HepG2 (cell line): ENCODE measurements at regions not wholly inside any gene's neighbourhood (a gene's known extent, or its start where the extent isn't known, plus 50 kb on each side); places are given as distances from the start of the nearest gene placed in this dataset.
"Not testable (repeated sequence)": the region's sequence is repeated elsewhere in the genome, so short reads cannot be mapped to it uniquely, and the experiment has no call there.

Experiments
- ATAC-seq: fragments of 200-7000 bp; cut with Tn5 transposase; 3 replicates; pipeline ENCODE4 v1.9.1; 2020; ENCODE audit warnings: mild to moderate bottlenecking, moderate library complexity
- BruUV-seq: library from RNA; stranded (reverse); fragments of 400-500 nt; replicated peaks from 2 replicates; lab custom pipeline; 2021; lab: Mats Ljungman, UMichigan
- CTCF ChIA-PET: fragments of 300-600 bp; formaldehyde crosslinking; extraction: SDS; loops from one replicate; lab custom pipeline; 2021; ENCODE audit warnings: low total read pairs, inconsistent platforms, low intra/inter-chr PET ratio; lab: Yijun Ruan, JAX
- POLR2A ChIA-PET: fragments of 350-600 bp; sonication (Branson Sonifier 250); formaldehyde crosslinking; loops from one replicate; lab custom pipeline; 2020; ENCODE audit warnings: antibody characterized with exemption, inconsistent platforms; lab: Yijun Ruan, JAX
- DNase-seq: peaks from one replicate; pipeline ENCODE4 v3.0.0-alpha.2; 2015; ENCODE audit warnings: low spot score
- FAIRE-seq: peaks from 3 replicates; lab custom pipeline; 2011; peaks lifted over from hg19 to GRCh38; lab: Jason Lieb, UNC
- H2AFZ ChIP-seq: one replicate; pipeline ENCODE4 v1.6.1; 2011; ENCODE audit warnings: low read length, inconsistent platforms
- H3K27ac ChIP-seq: fragments of 300-600 bp; 3 replicates; pipeline ENCODE4 v1.8.0; 2011; ENCODE audit warnings: mixed run types, mild to moderate bottlenecking, mixed read lengths, low read length, inconsistent platforms; ENCODE audit not compliant: insufficient read depth; ENCODE audit errors: extremely low read length
- H3K27me3 ChIP-seq, 2 experiments: fragments of 200-600 bp in 1 of 2; 2 replicates in 1 of 2; 3 replicates in 1 of 2; pipeline versions ENCODE4 v1.6.0 to v1.8.0; 2011; ENCODE audit warnings: low read length in 2 of 2, mild to moderate bottlenecking in 2 of 2, moderate library complexity in 2 of 2, inconsistent platforms in 1 of 2; ENCODE audit not compliant: insufficient read depth in 2 of 2, control insufficient read depth in 1 of 2
- H3K36me3 ChIP-seq, 2 experiments: fragments of 200-600 bp in 1 of 2; replicated peaks in 1 of 2; 2 replicates in 1 of 2; 3 replicates in 1 of 2; pipeline versions ENCODE4 v1.5.1 to v1.8.0; 2011; ENCODE audit warnings: low read length in 2 of 2, inconsistent platforms in 1 of 2; ENCODE audit not compliant: insufficient read depth in 2 of 2, control insufficient read depth in 1 of 2
- H3K4me1 ChIP-seq: 2 replicates; pipeline ENCODE4 v1.5.1; 2012; ENCODE audit warnings: low read length, inconsistent platforms; ENCODE audit not compliant: insufficient read depth
- H3K4me2 ChIP-seq: 2 replicates; pipeline ENCODE4 v1.6.0; 2011; ENCODE audit warnings: low read depth, low read length, inconsistent platforms
- H3K4me3 ChIP-seq, 3 experiments: fragments of 200-600 bp in 1 of 3; sonication (generic), shearing (Covaris generic) in 1 of 3; replicated peaks in 1 of 3; 2 replicates each; pipeline ENCODE4 v1.5.1; 2011 to 2016; ENCODE audit warnings: low read length in 3 of 3, inconsistent platforms in 2 of 3, low read depth in 2 of 3, mild to moderate bottlenecking in 2 of 3, control low read depth in 1 of 3, mixed read lengths in 1 of 3; ENCODE audit not compliant: insufficient read depth in 1 of 3
- H3K79me2 ChIP-seq: one replicate; pipeline ENCODE4 v1.6.1; 2011; ENCODE audit warnings: low read length, inconsistent platforms; ENCODE audit not compliant: insufficient read depth
- H3K9ac ChIP-seq: 2 replicates; pipeline ENCODE4 v1.6.0; 2011; ENCODE audit warnings: mild to moderate bottlenecking, low read depth, low read length, inconsistent platforms; ENCODE audit not compliant: insufficient read depth
- H3K9me3 ChIP-seq: 2 replicates; pipeline ENCODE4 v1.5.1; 2012; ENCODE audit warnings: mild to moderate bottlenecking, low read length
- H4K20me1 ChIP-seq: 2 replicates; pipeline ENCODE4 v1.6.0; 2011; ENCODE audit warnings: inconsistent platforms, mild to moderate bottlenecking, low read length, moderate library complexity; ENCODE audit not compliant: insufficient read depth
- WGBS: methylation state at CpG from one replicate; pipeline ENCODE4 v1.1.6; 2017; ENCODE audit warnings: low lambda C conversion rate; 5-methylcytosine and 5-hydroxymethylcytosine counted together
- in situ Hi-C: cut with HindIII; loops from 2 replicates; pipeline ENCODE4 v1.10.0; 2017; ENCODE audit warnings: low pct_unique_long_range_greater_than_20kb; ENCODE audit not compliant: extremely low pct_ligation_motif_present
- intact Hi-C: fragments of 100-400 bp; cut with micrococcal nuclease; formaldehyde crosslinking; loops from one replicate; pipeline ENCODE4 v1.10.0; 2022; ENCODE audit not compliant: unreplicated experiment

- intact Hi-C loops, H3K4me3 ChIP-seq, ATAC-seq, H3K9me3 ChIP-seq, H3K36me3 ChIP-seq, BruUV-seq, H3K27me3 ChIP-seq, H3K4me2 ChIP-seq, H3K9ac ChIP-seq, POLR2A ChIA-PET, DNase-seq, H2AFZ ChIP-seq, H3K79me2 ChIP-seq, CTCF ChIA-PET, H4K20me1 ChIP-seq, FAIRE-seq, H3K27ac ChIP-seq, H3K4me1 ChIP-seq, in situ Hi-C loops: not testable (repeated sequence)
- WGBS, result no CpG with 5 or more reads among the region's 4 CpGs
These were observed 87.7 kb upstream of the POTEM start for GRCh38 chr14:18879547-18879946.

DNA sequence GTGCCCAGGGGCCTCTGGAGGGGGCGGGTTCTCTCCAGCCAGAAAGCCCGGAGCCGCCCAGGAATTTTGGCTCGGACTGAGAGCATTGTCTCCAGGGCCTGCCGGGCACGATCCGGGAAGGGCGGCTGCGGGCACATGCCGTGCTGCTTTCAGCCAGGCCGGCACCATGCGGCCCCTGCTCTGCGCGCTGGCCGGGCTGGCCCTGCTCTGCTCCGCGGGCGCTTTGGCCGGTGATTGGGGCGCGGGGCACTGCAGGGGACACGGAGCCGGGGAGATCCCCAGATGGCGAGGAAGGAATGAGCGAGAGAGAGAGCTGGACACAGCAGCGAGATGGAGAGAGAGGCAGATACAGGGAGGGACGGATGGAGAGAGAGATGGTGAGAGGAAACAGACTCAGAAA lies 86.7 kb upstream of the POTEM start:
- H3K4me3 ChIP-seq, H3K4me2 ChIP-seq, H2AFZ ChIP-seq, H3K27ac ChIP-seq, intact Hi-C loops, H3K9me3 ChIP-seq, ATAC-seq, H3K9ac ChIP-seq, H3K27me3 ChIP-seq, BruUV-seq, CTCF ChIA-PET, H3K4me1 ChIP-seq, DNase-seq, H3K79me2 ChIP-seq, POLR2A ChIA-PET, FAIRE-seq, in situ Hi-C loops, H4K20me1 ChIP-seq, H3K36me3 ChIP-seq: not testable (repeated sequence)
- WGBS, result no CpG with 5 or more reads among the region's 27 CpGs

DNA sequence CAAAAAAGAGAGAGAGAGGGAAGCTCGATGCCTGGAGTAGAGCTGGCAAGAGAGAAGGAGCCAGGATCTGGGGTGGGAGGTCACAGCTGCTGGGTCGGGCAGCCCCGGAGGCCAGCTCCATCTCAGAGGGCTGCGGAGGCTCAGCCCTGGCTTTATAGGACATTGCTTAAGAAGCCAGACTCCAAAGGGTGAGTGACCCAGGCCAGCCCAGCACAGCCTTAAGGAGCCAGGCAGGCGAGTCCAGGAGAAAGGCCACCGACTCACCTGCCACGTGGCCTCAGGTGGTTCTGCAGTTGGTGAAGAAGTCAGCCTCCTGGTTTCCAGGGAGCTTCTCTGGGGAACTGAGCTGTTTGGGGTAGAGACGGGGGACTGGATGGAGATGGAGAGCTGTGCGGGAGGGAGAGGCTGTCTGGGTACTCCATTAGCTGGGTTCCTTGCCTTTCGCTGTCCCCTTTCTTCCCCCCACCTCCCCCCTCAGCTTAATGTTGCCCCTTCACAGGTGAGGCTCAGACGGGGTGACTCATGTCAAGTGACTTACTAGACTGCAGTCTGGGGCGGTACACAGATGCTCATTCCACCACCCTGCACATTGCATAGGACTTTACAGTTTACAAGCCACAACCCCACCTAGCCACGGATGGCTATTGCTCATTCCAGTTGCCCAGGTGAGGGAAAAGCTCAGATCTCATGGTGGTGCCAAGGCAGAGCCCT lies 85.9 kb upstream of the POTEM start:
- H3K36me3 ChIP-seq, BruUV-seq, H3K4me3 ChIP-seq, H4K20me1 ChIP-seq, H3K9me3 ChIP-seq, H3K27me3 ChIP-seq, H3K27ac ChIP-seq, CTCF ChIA-PET, intact Hi-C loops, H3K4me1 ChIP-seq, H3K9ac ChIP-seq, H3K79me2 ChIP-seq, H3K4me2 ChIP-seq, POLR2A ChIA-PET, in situ Hi-C loops, H2AFZ ChIP-seq, DNase-seq, FAIRE-seq: not testable (repeated sequence)
- WGBS, result no CpG with 5 or more reads among the region's 13 CpGs
- peak; percentile 56 for ATAC-seq

- CTCF ChIA-PET, POLR2A ChIA-PET: not testable (repeated sequence)
- WGBS, result 0% methylated on average over 1 of the region's 6 CpGs
These were observed 85.3 kb upstream of the POTEM start for GRCh38 chr14:18881860-18882489.

More at GRCh38 chr14:18881860-18882489, 85.3 kb upstream of the POTEM start:
- H3K4me3 ChIP-seq, intact Hi-C loops, H4K20me1 ChIP-seq, H3K9me3 ChIP-seq, H3K27me3 ChIP-seq, H3K36me3 ChIP-seq, H2AFZ ChIP-seq, H3K9ac ChIP-seq, DNase-seq, H3K4me1 ChIP-seq, BruUV-seq, H3K4me2 ChIP-seq, FAIRE-seq, in situ Hi-C loops, H3K79me2 ChIP-seq, H3K27ac ChIP-seq: not testable (repeated sequence)
- ATAC-seq, result peak; percentile 31; the same call in 2 of the 3 replicates
